HEK293 (cell line): ENCODE measurements at regions not wholly inside any gene's neighbourhood (a gene's known extent, or its start where the extent isn't known, plus 50 kb on each side); places are given as distances from the start of the nearest gene placed in this dataset.

Experiments
- CTCF ChIP-seq: fragments of 450-650 bp; formaldehyde crosslinking; IDR thresholded peaks from 2 replicates; pipeline ENCODE4 v1.5.1; 2016; ENCODE audit warnings: missing biosample characterization, missing genetic modification characterization
- HOXD13 ChIP-seq: sonication (generic); formaldehyde crosslinking; IDR thresholded peaks from 2 replicates; pipeline ENCODE4 v1.8.0; 2022; ENCODE audit warnings: missing genetic modification reagents, borderline replicate concordance
- IKZF3 ChIP-seq: fragments of 450-650 bp; IDR thresholded peaks from 2 replicates; pipeline ENCODE4 v1.5.0; 2018; ENCODE audit warnings: missing biosample characterization, mild to moderate bottlenecking, missing genetic modification characterization, moderate library complexity
- PBX3 ChIP-seq: sonication (generic); formaldehyde crosslinking; IDR thresholded peaks from 2 replicates; pipeline ENCODE4 v1.8.1; 2022; ENCODE audit warnings: mild to moderate bottlenecking, moderate library complexity, missing genetic modification reagents
- RBAK ChIP-seq: fragments of 450-650 bp; formaldehyde crosslinking; IDR thresholded peaks from 2 replicates; pipeline ENCODE4 v1.5.1; 2016; ENCODE audit warnings: missing biosample characterization, missing genetic modification characterization
- ZNF114 ChIP-seq: fragments of 450-650 bp; formaldehyde crosslinking; IDR thresholded peaks from 2 replicates; pipeline ENCODE4 v1.5.0; 2017; ENCODE audit warnings: missing biosample characterization, missing genetic modification characterization
- ZNF24 ChIP-seq: fragments of 450-650 bp; formaldehyde crosslinking; IDR thresholded peaks from 2 replicates; pipeline ENCODE4 v1.5.1; 2016; ENCODE audit warnings: missing biosample characterization, missing genetic modification characterization
- ZNF274 ChIP-seq, 2 experiments: fragments of 200-500 bp in 1 of 2; fragments of 450-650 bp in 1 of 2; sonication (Bioruptor generic) in 1 of 2; formaldehyde crosslinking in 1 of 2; IDR thresholded peaks; 2 replicates each; pipeline versions ENCODE4 v1.5.1 to v1.6.1; 2014 to 2016; ENCODE audit warnings: borderline replicate concordance in 1 of 2, inconsistent platforms in 1 of 2, low read length in 1 of 2, missing biosample characterization in 1 of 2, missing genetic modification characterization in 1 of 2
- TF ChIP-seq, protein P1 (sequence below): fragments of 450-650 bp; formaldehyde crosslinking; IDR thresholded peaks from 2 replicates; pipeline ENCODE4 v1.5.1; 2016; ENCODE audit warnings: missing biosample characterization, missing genetic modification characterization

DNA sequence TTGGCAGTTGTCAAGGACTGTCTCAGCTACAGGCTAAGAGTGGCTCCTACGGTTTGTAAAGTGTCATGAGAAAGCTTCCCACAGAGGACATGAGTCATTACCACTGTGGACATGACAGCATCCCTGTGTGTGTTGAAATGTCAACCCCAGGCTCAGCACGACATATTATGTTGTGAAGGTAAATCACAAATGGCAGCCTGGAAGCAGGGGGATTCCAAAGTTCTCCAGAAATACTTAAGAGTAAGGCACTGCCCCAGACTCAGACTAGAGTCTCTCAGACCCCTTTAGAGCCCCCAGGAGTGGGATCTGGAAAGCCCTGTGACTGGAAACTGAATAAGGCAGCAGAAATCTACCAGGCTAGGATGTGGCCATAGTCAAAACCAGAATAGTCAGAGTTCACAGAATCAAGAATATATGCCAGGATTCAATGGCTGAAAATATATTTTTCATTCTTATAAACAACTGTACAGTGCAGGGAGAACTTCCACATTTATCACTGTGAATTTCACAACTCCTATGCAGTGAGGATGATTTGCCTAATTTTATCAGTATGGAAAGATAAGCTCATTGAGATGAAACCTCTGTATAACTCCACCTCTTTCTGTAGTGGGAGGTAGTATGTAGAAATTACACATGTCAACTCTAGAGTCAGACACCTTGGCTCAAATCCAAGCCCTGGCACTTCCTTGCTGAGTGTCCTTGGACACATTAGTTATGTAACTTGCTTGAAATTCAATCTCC lies 237.1 kb upstream of the CFAP20DC start:
- TF ChIP-seq ZNF24 (tag by site-specific recombination) (no peak), IKZF3 (tag by site-specific recombination) (no peak), CTCF (tag by site-specific recombination) (no peak), HOXD13 (CRISPR knock-in tag) (no peak), RBAK (tag by site-specific recombination) (no peak), ZNF274 (IDR thresholded peaks at IDR 0.05; ENCODE audit: low read length) (no peak), ZNF274 (tag by site-specific recombination; IDR thresholded peaks at IDR 0.05; ENCODE audit: borderline replicate concordance) (no peak), ZNF114 (no peak), PBX3 (no peak)
- TF ChIP-seq, protein P1, sequence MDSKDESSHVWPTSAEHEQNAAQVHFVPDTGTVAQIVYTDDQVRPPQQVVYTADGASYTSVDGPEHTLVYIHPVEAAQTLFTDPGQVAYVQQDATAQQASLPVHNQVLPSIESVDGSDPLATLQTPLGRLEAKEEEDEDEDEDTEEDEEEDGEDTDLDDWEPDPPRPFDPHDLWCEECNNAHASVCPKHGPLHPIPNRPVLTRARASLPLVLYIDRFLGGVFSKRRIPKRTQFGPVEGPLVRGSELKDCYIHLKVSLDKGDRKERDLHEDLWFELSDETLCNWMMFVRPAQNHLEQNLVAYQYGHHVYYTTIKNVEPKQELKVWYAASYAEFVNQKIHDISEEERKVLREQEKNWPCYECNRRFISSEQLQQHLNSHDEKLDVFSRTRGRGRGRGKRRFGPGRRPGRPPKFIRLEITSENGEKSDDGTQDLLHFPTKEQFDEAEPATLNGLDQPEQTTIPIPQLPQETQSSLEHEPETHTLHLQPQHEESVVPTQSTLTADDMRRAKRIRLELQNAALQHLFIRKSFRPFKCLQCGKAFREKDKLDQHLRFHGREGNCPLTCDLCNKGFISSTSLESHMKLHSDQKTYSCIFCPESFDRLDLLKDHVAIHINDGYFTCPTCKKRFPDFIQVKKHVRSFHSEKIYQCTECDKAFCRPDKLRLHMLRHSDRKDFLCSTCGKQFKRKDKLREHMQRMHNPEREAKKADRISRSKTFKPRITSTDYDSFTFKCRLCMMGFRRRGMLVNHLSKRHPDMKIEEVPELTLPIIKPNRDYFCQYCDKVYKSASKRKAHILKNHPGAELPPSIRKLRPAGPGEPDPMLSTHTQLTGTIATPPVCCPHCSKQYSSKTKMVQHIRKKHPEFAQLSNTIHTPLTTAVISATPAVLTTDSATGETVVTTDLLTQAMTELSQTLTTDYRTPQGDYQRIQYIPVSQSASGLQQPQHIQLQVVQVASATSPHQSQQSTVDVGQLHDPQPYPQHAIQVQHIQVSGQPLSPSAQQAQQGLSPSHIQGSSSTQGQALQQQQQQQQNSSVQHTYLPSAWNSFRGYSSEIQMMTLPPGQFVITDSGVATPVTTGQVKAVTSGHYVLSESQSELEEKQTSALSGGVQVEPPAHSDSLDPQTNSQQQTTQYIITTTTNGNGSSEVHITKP (tag by site-specific recombination) = no peak
